Left ventricle myocardium inferior (tissue), 1 donor: ENCODE measurements at regions not wholly inside any gene's neighbourhood (a gene's known extent, or its start where the extent isn't known, plus 50 kb on each side); places are given as distances from the start of the nearest gene placed in this dataset.

Source experiments
- DNase-seq: peaks from one replicate; pipeline ENCODE4 v3.0.0-alpha.2; 2020
- H3K27ac ChIP-seq: fragments of 200-600 bp; replicated peaks from 2 replicates; pipeline ENCODE4 v1.8.0; 2021
- H3K27me3 ChIP-seq: fragments of 200-600 bp; 2 replicates; pipeline ENCODE4 v1.8.0; 2021; ENCODE audit warnings: low read depth
- H3K36me3 ChIP-seq: fragments of 200-600 bp; 2 replicates; pipeline ENCODE4 v1.8.0; 2021
- H3K4me1 ChIP-seq: fragments of 200-600 bp; 2 replicates; pipeline ENCODE4 v1.8.0; 2021
- H3K4me3 ChIP-seq: fragments of 200-600 bp; 2 replicates; pipeline ENCODE4 v1.8.0; 2021; ENCODE audit warnings: mild to moderate bottlenecking, moderate library complexity
- H3K9me3 ChIP-seq: fragments of 200-600 bp; replicated peaks from 2 replicates; pipeline ENCODE4 v1.8.0; 2021
- intact Hi-C: fragments of 100-400 bp; cut with micrococcal nuclease; formaldehyde crosslinking; loops from one replicate; pipeline ENCODE4 v1.11.0; 2022
- TF ChIP-seq, protein P1 (sequence below): fragments of 200-600 bp; IDR thresholded peaks from 2 replicates; pipeline ENCODE4 v1.8.0; 2021; ENCODE audit warnings: antibody characterized with exemption, mild to moderate bottlenecking, borderline replicate concordance
- donor health status: DM: no; HTN: yes; CAD: no; lungs with severe emphysema.

DNA sequence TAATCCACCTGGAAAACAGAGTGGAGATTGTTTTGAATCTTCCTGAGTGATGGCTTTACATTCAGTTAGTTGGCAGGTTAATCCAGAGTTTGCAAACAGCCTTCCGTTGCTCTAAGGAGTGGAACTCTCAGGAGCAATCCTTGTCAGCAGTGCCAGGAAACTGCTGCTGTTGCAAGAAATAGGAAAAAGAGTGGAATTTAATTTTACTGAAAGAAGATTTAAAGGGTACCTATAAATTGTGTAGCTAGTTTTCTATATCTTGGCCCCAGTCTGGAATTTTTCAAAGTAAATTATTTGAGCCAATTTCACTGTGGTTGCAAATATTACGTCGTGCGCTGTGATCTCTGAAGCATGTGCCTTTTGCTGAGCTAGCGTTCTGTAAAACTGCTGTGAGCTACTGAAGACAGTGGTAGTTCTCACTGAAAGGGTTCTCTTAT lies 55.5 kb upstream of the SLC5A12 start:
- DNase-seq: no peak
- Histone ChIP-seq H3K9me3 (no peaks in the 10 kb centered on the region), H3K27ac (no peak overlapping the region), H3K4me1 (peaks cover 3% of the 10 kb centered on the region), H3K4me3 (no peak overlapping the region), H3K36me3 (no peaks in the 10 kb centered on the region), H3K27me3 (no peaks in the 10 kb centered on the region)
- intact Hi-C loops: no loop called here
- TF ChIP-seq, protein P1, sequence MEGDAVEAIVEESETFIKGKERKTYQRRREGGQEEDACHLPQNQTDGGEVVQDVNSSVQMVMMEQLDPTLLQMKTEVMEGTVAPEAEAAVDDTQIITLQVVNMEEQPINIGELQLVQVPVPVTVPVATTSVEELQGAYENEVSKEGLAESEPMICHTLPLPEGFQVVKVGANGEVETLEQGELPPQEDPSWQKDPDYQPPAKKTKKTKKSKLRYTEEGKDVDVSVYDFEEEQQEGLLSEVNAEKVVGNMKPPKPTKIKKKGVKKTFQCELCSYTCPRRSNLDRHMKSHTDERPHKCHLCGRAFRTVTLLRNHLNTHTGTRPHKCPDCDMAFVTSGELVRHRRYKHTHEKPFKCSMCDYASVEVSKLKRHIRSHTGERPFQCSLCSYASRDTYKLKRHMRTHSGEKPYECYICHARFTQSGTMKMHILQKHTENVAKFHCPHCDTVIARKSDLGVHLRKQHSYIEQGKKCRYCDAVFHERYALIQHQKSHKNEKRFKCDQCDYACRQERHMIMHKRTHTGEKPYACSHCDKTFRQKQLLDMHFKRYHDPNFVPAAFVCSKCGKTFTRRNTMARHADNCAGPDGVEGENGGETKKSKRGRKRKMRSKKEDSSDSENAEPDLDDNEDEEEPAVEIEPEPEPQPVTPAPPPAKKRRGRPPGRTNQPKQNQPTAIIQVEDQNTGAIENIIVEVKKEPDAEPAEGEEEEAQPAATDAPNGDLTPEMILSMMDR: no peak

DNA sequence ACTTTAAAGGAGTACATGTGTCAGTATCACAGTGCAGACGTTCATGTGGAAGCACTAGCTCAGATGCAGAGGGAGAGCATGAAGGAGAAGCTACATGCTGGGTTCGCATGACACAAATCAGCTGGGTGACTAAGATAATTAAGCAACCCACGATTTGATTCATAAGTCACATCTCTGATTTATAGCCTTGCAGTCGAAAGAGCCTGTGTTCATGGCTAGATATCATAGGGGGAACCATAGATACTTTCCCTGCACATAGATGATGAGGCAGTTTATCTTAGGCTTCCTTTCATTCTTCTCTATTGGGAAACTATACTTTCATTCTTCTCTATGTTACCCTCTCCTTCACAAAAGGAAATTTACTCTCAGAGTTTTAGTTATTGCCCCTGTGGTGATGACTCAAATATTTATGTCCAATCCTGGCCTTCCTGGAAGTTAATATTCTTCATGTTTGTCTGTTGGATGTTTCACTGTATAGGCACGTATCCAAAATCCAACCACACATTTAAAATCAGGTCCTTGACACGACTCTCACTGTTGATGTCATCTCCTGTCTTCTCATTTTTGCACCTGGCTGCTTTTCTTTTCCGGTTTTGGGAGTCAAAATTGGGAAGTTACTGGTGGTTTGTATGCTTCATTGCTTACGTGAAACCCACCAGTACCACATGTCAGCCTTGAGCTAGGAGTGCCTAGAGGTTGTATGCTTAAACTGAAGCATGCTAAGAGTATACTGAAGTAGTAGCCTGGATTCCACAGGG lies 56.3 kb upstream of the SLC5A12 start:
- Histone ChIP-seq H3K9me3 (peaks cover 1% of the 10 kb centered on the region), H3K4me3 (no peak overlapping the region), H3K27me3 (no peaks in the 10 kb centered on the region), H3K27ac (no peak overlapping the region), H3K4me1 (peaks cover 3% of the 10 kb centered on the region), H3K36me3 (no peaks in the 10 kb centered on the region)
- intact Hi-C loops: no loop called here
- no peak for DNase-seq
- TF ChIP-seq, protein P1: no peak

DNA sequence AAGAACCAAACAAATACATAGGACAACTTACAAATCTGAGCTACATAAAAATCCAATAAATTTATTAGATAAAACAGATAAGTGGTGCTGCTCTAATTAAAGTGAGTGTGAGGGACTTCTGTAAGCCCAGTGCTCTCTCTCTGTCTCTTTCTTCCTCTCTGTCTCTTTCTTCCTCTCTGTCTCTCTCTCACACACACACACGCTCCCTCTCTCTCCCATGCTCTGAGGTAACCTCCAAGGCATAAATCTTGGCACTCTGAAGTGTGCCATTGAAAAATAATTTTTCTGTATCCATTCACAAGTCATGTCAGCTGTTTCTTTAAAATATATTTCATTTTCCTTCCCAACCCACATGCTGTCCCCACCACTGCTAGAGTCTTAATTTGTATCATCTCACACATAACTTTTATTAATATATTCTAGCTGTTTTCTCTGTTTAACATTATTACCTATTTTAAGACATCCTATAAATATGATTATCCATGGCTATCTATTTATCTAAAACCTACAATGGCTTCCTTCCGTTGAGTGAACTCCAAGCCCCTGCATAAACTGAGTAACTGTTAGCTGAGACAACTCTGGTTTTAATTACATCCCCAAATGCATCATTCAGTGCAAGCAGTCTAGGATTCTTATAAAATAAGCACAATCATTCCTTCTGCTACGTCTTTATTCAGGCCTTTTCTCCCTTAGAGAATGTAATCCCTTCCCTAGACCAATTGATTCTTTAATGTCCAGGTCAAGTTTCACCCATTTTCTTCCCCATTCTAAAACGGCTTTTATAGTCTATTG lies 57.4 kb upstream of the SLC5A12 start:
- no peaks in the 10 kb centered on the region for H3K27me3 ChIP-seq
- H3K9me3 ChIP-seq: peaks cover 12% of the 10 kb centered on the region
- DNase-seq: no peak
- no peaks in the 10 kb centered on the region for H3K36me3 ChIP-seq
- intact Hi-C loops: no loop called here
- no peak overlapping the region for H3K4me3 ChIP-seq
- H3K27ac ChIP-seq: no peak overlapping the region
- H3K4me1 ChIP-seq: peaks cover 3% of the 10 kb centered on the region
- TF ChIP-seq, protein P1: no peak

DNA sequence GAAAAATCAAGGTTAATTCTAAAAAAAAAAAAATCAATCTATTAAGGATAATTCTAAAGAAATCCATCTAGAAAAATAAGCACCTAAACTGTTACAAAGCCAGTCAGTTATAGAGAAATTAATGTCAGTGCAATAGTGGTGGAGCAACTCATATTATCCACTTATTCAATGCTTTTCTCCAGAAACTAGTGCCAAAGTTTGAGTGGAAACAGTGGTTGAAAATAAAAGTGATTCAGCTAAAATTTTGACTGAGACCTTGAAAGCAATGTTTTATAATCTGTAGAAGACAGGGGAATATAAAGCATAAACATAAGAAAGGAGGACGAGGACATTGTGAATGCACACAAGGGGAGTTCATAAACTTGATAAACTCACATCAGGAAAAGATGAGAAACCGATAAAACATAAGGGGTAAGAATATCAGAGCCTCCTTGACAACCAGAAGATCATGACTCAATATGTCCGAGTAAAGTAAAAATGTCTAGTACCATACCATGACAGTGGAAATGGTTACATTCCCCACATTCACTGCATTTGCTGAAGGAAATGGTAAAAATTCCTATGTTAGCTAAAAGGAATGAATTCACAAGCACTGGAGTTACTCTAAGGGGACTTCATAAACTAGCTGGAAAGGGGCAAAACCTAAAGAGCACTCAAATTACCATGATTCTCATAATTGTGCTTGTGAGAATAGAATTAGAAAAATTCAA lies 58.7 kb upstream of the SLC5A12 start:
- TF ChIP-seq, protein P1: no peak
- intact Hi-C loops: no loop called here
- Histone ChIP-seq H3K36me3 (no peaks in the 10 kb centered on the region), H3K9me3 (peaks cover 20% of the 10 kb centered on the region), H3K4me1 (peaks cover 3% of the 10 kb centered on the region), H3K27ac (no peak overlapping the region), H3K27me3 (no peaks in the 10 kb centered on the region), H3K4me3 (no peak overlapping the region)
- no peak for DNase-seq

DNA sequence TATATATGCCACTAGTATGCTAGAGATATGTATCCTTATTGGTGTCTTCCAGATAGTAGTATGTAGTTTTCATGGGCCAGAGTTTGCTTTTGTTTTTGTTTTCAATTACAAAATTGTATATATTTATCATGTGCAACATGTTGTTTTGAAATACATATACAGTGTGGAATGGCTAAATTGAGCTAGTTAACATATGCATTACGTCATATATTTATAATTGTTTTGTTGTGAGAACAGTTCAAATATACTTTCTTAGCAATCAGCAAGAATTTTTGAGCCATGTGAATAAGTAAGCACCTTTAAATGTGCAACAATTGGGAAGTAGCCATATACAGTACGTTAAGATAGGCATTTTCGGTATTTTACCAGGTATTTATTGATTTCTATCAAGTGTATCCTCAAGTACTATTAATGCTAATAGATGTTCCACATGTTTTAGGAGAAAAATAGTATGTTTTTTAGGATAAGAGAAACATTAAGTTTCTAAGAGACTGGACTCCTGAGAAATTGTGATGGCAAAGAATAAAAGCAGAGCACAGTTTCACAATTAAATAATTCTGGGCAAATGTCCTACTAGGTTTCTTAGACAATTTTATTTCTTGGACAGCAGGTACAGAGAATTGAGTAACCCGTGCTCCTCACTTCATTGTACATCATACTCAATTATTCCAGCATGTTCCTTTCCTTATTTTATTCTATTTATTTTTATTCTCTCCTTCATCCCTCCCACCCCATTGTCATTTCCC lies 60.5 kb upstream of the SLC5A12 start:
- intact Hi-C loops: no loop called here
- TF ChIP-seq, protein P1: no peak
- H3K27me3 ChIP-seq: no peaks in the 10 kb centered on the region
- no peak for DNase-seq
- H3K9me3 ChIP-seq: peaks cover 20% of the 10 kb centered on the region
- no peak overlapping the region for H3K27ac ChIP-seq
- no peak overlapping the region for H3K4me3 ChIP-seq
- no peaks in the 10 kb centered on the region for H3K4me1 ChIP-seq
- no peaks in the 10 kb centered on the region for H3K36me3 ChIP-seq
